H1 (cell line): ENCODE measurements at regions not wholly inside any gene's neighbourhood (a gene's known extent, or its start where the extent isn't known, plus 50 kb on each side); places are given as distances from the start of the nearest gene placed in this dataset.

Experiments
- CTCF ChIA-PET: fragments of 300-600 bp; sonication (Branson Sonifier 250); formaldehyde crosslinking; loops from one replicate; lab custom pipeline; 2021; ENCODE audit not compliant: partially characterized antibody; lab: Charles Lee
- POLR2A ChIA-PET: fragments of 300-600 bp; sonication (Branson Sonifier 250); formaldehyde crosslinking; loops from one replicate; lab custom pipeline; 2021; ENCODE audit warnings: inconsistent platforms; ENCODE audit not compliant: partially characterized antibody; lab: Charles Lee
- DNase-seq, 2 experiments: peaks; one replicate each; pipeline versions ENCODE4 v3.0.0 to v3.0.0-alpha.2; 2010 to 2022; ENCODE audit warnings: low spot score in 2 of 2, low read depth in 1 of 2, mixed read lengths in 1 of 2
- FAIRE-seq: peaks from 2 replicates; lab custom pipeline; 2011; peaks lifted over from hg19 to GRCh38; lab: Jason Lieb, UNC
- H2AFZ ChIP-seq: 2 replicates; pipeline ENCODE4 v1.8.1; 2012; ENCODE audit warnings: low read length, inconsistent platforms
- H2AK5ac ChIP-seq: 2 replicates; pipeline ENCODE4 v1.6.1; 2013; ENCODE audit warnings: low read depth, low read length
- H2BK120ac ChIP-seq: replicated peaks from 2 replicates; pipeline ENCODE3; 2013; ENCODE audit warnings: low read depth, low read length, inconsistent platforms
- H2BK12ac ChIP-seq: 2 replicates; pipeline ENCODE4 v1.6.1; 2013; ENCODE audit warnings: low read depth, low read length
- H2BK15ac ChIP-seq: 2 replicates; pipeline ENCODE4 v1.6.1; 2013; ENCODE audit warnings: low read length
- H2BK20ac ChIP-seq: 2 replicates; pipeline ENCODE4 v1.6.1; 2013; ENCODE audit warnings: low read length
- H2BK5ac ChIP-seq: 2 replicates; pipeline ENCODE4 v1.6.1; 2013; ENCODE audit warnings: low read depth, low read length
- H3K14ac ChIP-seq: 2 replicates; pipeline ENCODE4 v1.6.1; 2013; ENCODE audit warnings: inconsistent platforms; ENCODE audit not compliant: insufficient read length
- H3K18ac ChIP-seq: 2 replicates; pipeline ENCODE4 v1.6.1; 2013; ENCODE audit warnings: low read length; ENCODE audit errors: extremely low read depth
- H3K23ac ChIP-seq: 2 replicates; pipeline ENCODE4 v1.6.1; 2013; ENCODE audit warnings: inconsistent platforms; ENCODE audit not compliant: insufficient read length
- H3K23me2 ChIP-seq: 2 replicates; pipeline ENCODE4 v1.6.1; 2013; ENCODE audit warnings: low read depth, low read length
- H3K27ac ChIP-seq: 2 replicates; pipeline ENCODE4 v1.6.1; 2011; ENCODE audit warnings: low read depth, low read length, inconsistent platforms
- H3K27me3 ChIP-seq, 4 experiments: replicated peaks in 1 of 4; 1 replicate in 1 of 4; 2 replicates in 3 of 4; pipeline versions ENCODE4 v1.6.1 to v1.8.1; 2011 to 2013; ENCODE audit warnings: low read length in 3 of 4, mild to moderate bottlenecking in 3 of 4, inconsistent platforms in 2 of 4, mixed read lengths in 2 of 4, moderate library complexity in 1 of 4; ENCODE audit not compliant: control insufficient read depth in 3 of 4, insufficient read depth in 3 of 4; ENCODE audit errors: extremely low read depth in 1 of 4
- H3K36me3 ChIP-seq, 4 experiments: 2 replicates each; pipeline versions ENCODE4 v1.6.1 to v1.8.1; 2011 to 2013; ENCODE audit warnings: mild to moderate bottlenecking in 4 of 4, low read length in 3 of 4, moderate library complexity in 2 of 4, control low read depth in 1 of 4, inconsistent platforms in 1 of 4; ENCODE audit not compliant: insufficient read depth in 4 of 4, control insufficient read depth in 2 of 4
- H3K4ac ChIP-seq: replicated peaks from 2 replicates; pipeline ENCODE3; 2013; ENCODE audit warnings: low read length, low read depth, mixed read lengths, inconsistent platforms; ENCODE audit not compliant: insufficient read length
- H3K4me1 ChIP-seq, 4 experiments: replicated peaks in 1 of 4; 1 replicate in 1 of 4; 2 replicates in 3 of 4; pipeline versions ENCODE4 v1.6.1 to v1.8.1; 2011 to 2013; ENCODE audit warnings: low read length in 3 of 4, inconsistent platforms in 2 of 4, mixed read lengths in 1 of 4; ENCODE audit not compliant: insufficient read depth in 4 of 4, control insufficient read depth in 3 of 4
- H3K4me2 ChIP-seq, 2 experiments: 2 replicates each; pipeline versions ENCODE4 v1.6.1 to v1.8.1; 2011 to 2013; ENCODE audit warnings: low read depth in 2 of 2, low read length in 2 of 2, control low read depth in 1 of 2, inconsistent platforms in 1 of 2, mild to moderate bottlenecking in 1 of 2; ENCODE audit not compliant: insufficient read depth in 1 of 2
- H3K4me3 ChIP-seq, 4 experiments: fragments of 200-600, 300-600 bp in 1 of 4; sonication (generic), shearing (Covaris generic), sonication (Bioruptor Twin) in 1 of 4; 2 replicates each; pipeline versions ENCODE4 v1.5.1 to v1.8.1; 2011 to 2016; ENCODE audit warnings: low read length in 4 of 4, low read depth in 3 of 4, control low read depth in 2 of 4, inconsistent platforms in 2 of 4, mild to moderate bottlenecking in 2 of 4, mixed read lengths in 1 of 4, moderate library complexity in 1 of 4; ENCODE audit not compliant: insufficient read depth in 2 of 4; ENCODE audit errors: extremely low read depth in 1 of 4
- H3K56ac ChIP-seq: replicated peaks from 2 replicates; pipeline ENCODE3; 2013; ENCODE audit warnings: low read depth, mild to moderate bottlenecking, mixed read lengths, low read length, inconsistent platforms; ENCODE audit not compliant: insufficient read length
- H3K79me1 ChIP-seq: 2 replicates; pipeline ENCODE4 v1.6.1; 2013; ENCODE audit warnings: low read depth, low read length, control low read depth
- H3K79me2 ChIP-seq, 2 experiments: 2 replicates each; pipeline versions ENCODE4 v1.6.1 to v1.8.1; 2012 to 2013; ENCODE audit warnings: low read length in 2 of 2, mild to moderate bottlenecking in 2 of 2, inconsistent platforms in 1 of 2; ENCODE audit not compliant: insufficient read depth in 2 of 2, control insufficient read depth in 1 of 2
- H3K9ac ChIP-seq, 4 experiments: replicated peaks in 1 of 4; 1 replicate in 1 of 4; 2 replicates in 3 of 4; pipeline versions ENCODE4 v1.6.1 to v1.8.1; 2011 to 2013; ENCODE audit warnings: low read depth in 3 of 4, low read length in 3 of 4, control low read depth in 2 of 4, mild to moderate bottlenecking in 2 of 4, moderate library complexity in 2 of 4, inconsistent platforms in 1 of 4; ENCODE audit errors: extremely low read depth in 1 of 4
- H3K9me3 ChIP-seq, 2 experiments: 2 replicates each; pipeline versions ENCODE4 v1.6.1 to v1.8.1; 2012 to 2013; ENCODE audit warnings: mild to moderate bottlenecking in 2 of 2, moderate library complexity in 2 of 2, control low read depth in 1 of 2, inconsistent platforms in 1 of 2, low read depth in 1 of 2, low read length in 1 of 2, mixed read lengths in 1 of 2; ENCODE audit not compliant: insufficient read depth in 2 of 2
- H4K20me1 ChIP-seq, 2 experiments: replicated peaks in 1 of 2; 2 replicates each; pipeline versions ENCODE3 to v1.8.1; 2011 to 2013; ENCODE audit warnings: inconsistent platforms in 2 of 2, low read length in 2 of 2, mild to moderate bottlenecking in 1 of 2; ENCODE audit not compliant: insufficient read depth in 2 of 2, control insufficient read depth in 1 of 2
- H4K5ac ChIP-seq: 2 replicates; pipeline ENCODE4 v1.6.1; 2013; ENCODE audit warnings: low read length, low read depth, mixed read lengths, inconsistent platforms; ENCODE audit not compliant: insufficient read length
- H4K8ac ChIP-seq: 2 replicates; pipeline ENCODE4 v1.8.0; 2013; ENCODE audit warnings: mild to moderate bottlenecking, moderate library complexity, low read length, inconsistent platforms; ENCODE audit not compliant: insufficient read depth; ENCODE audit errors: extremely low read depth
- H4K91ac ChIP-seq: replicated peaks from 2 replicates; pipeline ENCODE3; 2013; ENCODE audit warnings: low read length, mixed read lengths, inconsistent platforms; ENCODE audit not compliant: insufficient read length
- CHD7 ChIP-seq: fragments of 300-600 bp; sonication (generic); IDR thresholded peaks from 2 replicates; pipeline ENCODE4 v1.7.1; 2012; ENCODE audit warnings: low read length, moderate library complexity, mild to moderate bottlenecking, inconsistent platforms; ENCODE audit not compliant: insufficient replicate concordance
- WGBS, 2 experiments: shearing (Covaris generic) in 1 of 2; methylation state at CpG; one replicate each; pipeline versions ENCODE4 v1.1.6 to v1.1.7; 2013 to 2015; ENCODE audit warnings: low lambda C conversion rate in 2 of 2, mixed read lengths in 2 of 2, inconsistent platforms in 1 of 2, low coverage in 1 of 2, missing lambda C conversion rate in 1 of 2; ENCODE audit not compliant: insufficient replicate concordance in 2 of 2, insufficient coverage in 1 of 2, insufficient read length in 1 of 2; ENCODE audit errors: extremely low coverage in 1 of 2, missing lambda C conversion rate in 1 of 2; 5-methylcytosine and 5-hydroxymethylcytosine counted together

DNA sequence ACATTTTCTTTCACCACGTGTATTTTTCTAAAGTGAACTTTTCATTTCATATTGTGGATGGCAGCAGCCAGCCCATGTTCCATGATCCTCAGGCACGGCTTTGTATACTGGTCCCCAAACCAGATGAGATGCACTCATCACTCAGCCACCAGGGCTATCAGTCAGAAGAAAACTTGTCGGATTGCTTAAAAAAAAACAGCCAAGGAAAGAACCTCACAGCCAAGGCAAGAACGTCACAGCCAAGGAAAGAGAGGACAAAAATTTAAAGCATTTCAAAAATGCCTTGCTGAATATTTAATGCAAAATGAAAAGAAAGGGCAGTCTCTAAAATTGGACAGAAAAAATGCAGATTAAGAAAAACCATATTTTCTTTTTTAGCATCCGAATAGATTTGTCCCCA is 333.3 kb downstream of the PDGFC start:
- Histone ChIP-seq H3K9ac (no peak overlapping the region), H3K18ac (no peak overlapping the region), H3K14ac (no peak overlapping the region), H3K4me1 (peaks cover 0 to 3% (median 0%) of the 10 kb centered on the region in 4 experiments; a peak in 3 of 7 replicates), H3K23me2 (no peaks in the 10 kb centered on the region), H3K36me3 (no peaks in the 10 kb centered on the region), H2BK12ac (no peak overlapping the region), H2AK5ac (no peak overlapping the region), H3K4me3 (no peak overlapping the region), H3K56ac (no peak overlapping the region), H3K27me3 (no peaks in the 10 kb centered on the region), H4K8ac (no peak overlapping the region), H4K20me1 (no peaks in the 10 kb centered on the region), H2BK15ac (no peak overlapping the region), H3K4ac (no peak overlapping the region), H4K91ac (no peak overlapping the region), H3K79me1 (no peaks in the 10 kb centered on the region), H2AFZ (no peak overlapping the region), H3K79me2 (no peaks in the 10 kb centered on the region), H3K27ac (no peak overlapping the region), H3K4me2 (no peak overlapping the region), H2BK5ac (no peak overlapping the region), H4K5ac (no peak overlapping the region), H3K23ac (no peak overlapping the region), H2BK120ac (no peak overlapping the region), H2BK20ac (no peak overlapping the region), H3K9me3 (no peaks in the 10 kb centered on the region)
- WGBS, 2 experiments = 82% methylated on average over 5 of the region's 5 CpGs; no CpG with 5 or more reads in 1 of the 2 experiments
- no peak for FAIRE-seq
- ChIA-PET CTCF (interaction anchor here (1.1 kb wide), 1 partner anchor 34 kb away, joined by 3 read pairs; no protein-coding TSS in a partner anchor), POLR2A (no interaction called here)
- DNase-seq = no peak
- TF ChIP-seq CHD7 = no peak
